ENCODE measurements at regions not wholly inside any gene's neighbourhood (a gene's known extent, or its start where the extent isn't known, plus 50 kb on each side); places are given as distances from the start of the nearest gene placed in this dataset.

DNA sequence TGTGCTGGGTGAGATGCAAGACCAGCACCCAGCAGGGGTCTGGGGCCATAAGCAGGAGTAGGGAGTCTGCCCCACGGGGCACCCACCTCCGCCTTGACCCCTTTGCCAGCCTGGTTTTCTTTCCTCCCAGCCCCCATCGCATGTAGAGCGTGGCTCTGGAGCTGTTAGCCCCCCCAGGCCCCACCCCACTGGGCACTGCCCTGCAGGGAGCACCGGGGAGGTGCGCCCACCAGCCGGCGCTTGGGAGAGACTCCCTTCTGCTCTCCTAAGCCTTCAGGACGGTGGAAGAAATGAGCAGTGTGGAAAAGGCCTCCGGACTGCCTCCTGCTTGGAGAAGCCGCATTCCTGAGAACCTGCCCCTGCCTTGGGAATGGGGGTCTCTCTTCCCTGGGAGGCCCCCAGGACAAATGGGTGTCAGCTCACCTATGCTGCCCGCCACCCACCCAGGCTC, 186.2 kb downstream of the IRF8 start:
- TF ChIP-seq EZH2phosphoT487 (IDR thresholded peaks at IDR 0.05; ENCODE audit: low read length) (no peak), EZH2 (optimal IDR thresholded peaks at IDR 0.05; ENCODE audit: low read depth, low read length) (no peak)
